ENCODE measurements at regions not wholly inside any gene's neighbourhood (a gene's known extent, or its start where the extent isn't known, plus 50 kb on each side); places are given as distances from the start of the nearest gene placed in this dataset.

DNA sequence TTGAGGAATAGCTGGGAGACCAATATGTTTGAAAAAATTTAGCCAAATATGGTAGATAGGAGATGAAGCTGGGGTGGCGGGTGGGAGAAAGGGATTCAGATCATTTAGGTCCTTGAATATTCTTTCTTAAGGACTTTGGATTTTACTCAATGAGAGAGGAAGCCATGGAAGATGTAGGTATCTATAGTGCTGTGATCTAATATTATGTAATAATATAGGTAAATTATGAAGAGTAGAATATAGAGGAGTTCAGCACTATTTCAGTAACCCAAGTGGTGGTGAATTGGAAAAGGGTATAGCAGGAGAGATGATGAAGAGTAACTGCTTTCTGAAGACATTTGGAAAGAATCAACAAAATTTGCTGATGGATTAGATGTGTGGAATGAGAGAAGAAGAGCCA, 417.6 kb downstream of the UTRN start:
- Histone ChIP-seq H3K9me3 (no peaks in the 10 kb centered on the region), H3K27me3 (replicated peaks; ENCODE audit: control insufficient read depth, insufficient read depth, low read length) (no peaks in the 10 kb centered on the region), H3K4me3 (ENCODE audit: low read depth, low read length) (no peak overlapping the region), H3K36me3 (ENCODE audit: control insufficient read depth, insufficient read depth, low read length) (no peaks in the 10 kb centered on the region), H3K4me1 (no peaks in the 10 kb centered on the region)
- intact Hi-C loops (cut with micrococcal nuclease; ENCODE audit: unreplicated experiment), result no loop called here
- BruUV-seq (replicated peaks), result no TSS peak
- no peaks in the 10 kb centered on the region for H3K27me3 Mint-ChIP-seq (ENCODE audit: insufficient read depth, unreplicated experiment)
- no peaks in the 10 kb centered on the region for H3K9me3 Mint-ChIP-seq (ENCODE audit: unreplicated experiment)
- H3K4me3 Mint-ChIP-seq (ENCODE audit: unreplicated experiment), result no peak overlapping the region
- ChIA-PET POLR2A (no interaction called here), CTCF (no interaction called here)
- peaks cover 13% of the 10 kb centered on the region for H3K36me3 Mint-ChIP-seq (ENCODE audit: insufficient read depth, unreplicated experiment)
- TF ChIP-seq, protein P1, sequence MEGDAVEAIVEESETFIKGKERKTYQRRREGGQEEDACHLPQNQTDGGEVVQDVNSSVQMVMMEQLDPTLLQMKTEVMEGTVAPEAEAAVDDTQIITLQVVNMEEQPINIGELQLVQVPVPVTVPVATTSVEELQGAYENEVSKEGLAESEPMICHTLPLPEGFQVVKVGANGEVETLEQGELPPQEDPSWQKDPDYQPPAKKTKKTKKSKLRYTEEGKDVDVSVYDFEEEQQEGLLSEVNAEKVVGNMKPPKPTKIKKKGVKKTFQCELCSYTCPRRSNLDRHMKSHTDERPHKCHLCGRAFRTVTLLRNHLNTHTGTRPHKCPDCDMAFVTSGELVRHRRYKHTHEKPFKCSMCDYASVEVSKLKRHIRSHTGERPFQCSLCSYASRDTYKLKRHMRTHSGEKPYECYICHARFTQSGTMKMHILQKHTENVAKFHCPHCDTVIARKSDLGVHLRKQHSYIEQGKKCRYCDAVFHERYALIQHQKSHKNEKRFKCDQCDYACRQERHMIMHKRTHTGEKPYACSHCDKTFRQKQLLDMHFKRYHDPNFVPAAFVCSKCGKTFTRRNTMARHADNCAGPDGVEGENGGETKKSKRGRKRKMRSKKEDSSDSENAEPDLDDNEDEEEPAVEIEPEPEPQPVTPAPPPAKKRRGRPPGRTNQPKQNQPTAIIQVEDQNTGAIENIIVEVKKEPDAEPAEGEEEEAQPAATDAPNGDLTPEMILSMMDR (IDR thresholded peaks at IDR 0.05; ENCODE audit: insufficient read depth in 1 of 2, low read depth in 1 of 2, low read length in 1 of 2, severe bottlenecking in 1 of 2, unreplicated experiment in 1 of 2), result no peak
- no peak for DNase-seq
- H3K4me1 Mint-ChIP-seq (ENCODE audit: low read depth, unreplicated experiment), result no peaks in the 10 kb centered on the region
- H3K27ac Mint-ChIP-seq (ENCODE audit: unreplicated experiment), result no peak overlapping the region

DNA sequence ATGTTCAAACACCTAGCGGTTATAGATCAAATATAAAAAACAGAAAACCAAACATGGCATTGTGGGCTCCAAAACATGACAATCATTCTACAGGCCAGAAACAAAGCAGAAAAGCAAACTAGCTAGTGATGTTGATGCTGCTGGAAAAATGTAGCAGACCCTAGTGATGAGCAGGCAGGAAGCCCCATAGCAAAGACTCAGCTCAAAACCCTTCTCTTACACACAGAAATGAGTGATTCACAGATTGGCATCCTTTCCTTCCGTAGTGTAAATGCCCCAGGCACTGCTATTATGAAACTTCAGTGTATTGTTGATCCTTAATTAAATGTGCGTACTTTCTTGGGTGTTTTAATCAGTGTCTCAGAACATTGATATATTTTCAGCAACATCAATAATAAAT, 425.1 kb downstream of the UTRN start:
- no peaks in the 10 kb centered on the region for H3K27me3 ChIP-seq (replicated peaks; ENCODE audit: control insufficient read depth, insufficient read depth, low read length)
- BruUV-seq (replicated peaks), result no TSS peak
- TF ChIP-seq, protein P1 (IDR thresholded peaks at IDR 0.05; ENCODE audit: insufficient read depth in 1 of 2, low read depth in 1 of 2, low read length in 1 of 2, severe bottlenecking in 1 of 2, unreplicated experiment in 1 of 2), result no peak
- no peaks in the 10 kb centered on the region for H3K9me3 ChIP-seq
- Mint-ChIP-seq H3K4me1 (ENCODE audit: low read depth, unreplicated experiment) (no peaks in the 10 kb centered on the region), H3K4me3 (ENCODE audit: unreplicated experiment) (no peak overlapping the region), H3K36me3 (ENCODE audit: insufficient read depth, unreplicated experiment) (peaks cover 19% of the 10 kb centered on the region), H3K27ac (ENCODE audit: unreplicated experiment) (no peak overlapping the region), H3K27me3 (ENCODE audit: insufficient read depth, unreplicated experiment) (no peaks in the 10 kb centered on the region), H3K9me3 (ENCODE audit: unreplicated experiment) (no peaks in the 10 kb centered on the region)
- intact Hi-C loops (cut with micrococcal nuclease; ENCODE audit: unreplicated experiment), result loop anchor here (5.0 kb wide), 1 partner anchor 123 kb away; no protein-coding TSS in a partner anchor
- CTCF ChIA-PET, result interaction anchor here (0.6 kb wide), 1 partner anchor 40 kb away, joined by 3 read pairs; no protein-coding TSS in a partner anchor
- H3K36me3 ChIP-seq (ENCODE audit: control insufficient read depth, insufficient read depth, low read length), result no peaks in the 10 kb centered on the region
- DNase-seq, result no peak
- no peak overlapping the region for H3K4me3 ChIP-seq (ENCODE audit: low read depth, low read length)
- POLR2A ChIA-PET, result no interaction called here
- no peaks in the 10 kb centered on the region for H3K4me1 ChIP-seq

DNA sequence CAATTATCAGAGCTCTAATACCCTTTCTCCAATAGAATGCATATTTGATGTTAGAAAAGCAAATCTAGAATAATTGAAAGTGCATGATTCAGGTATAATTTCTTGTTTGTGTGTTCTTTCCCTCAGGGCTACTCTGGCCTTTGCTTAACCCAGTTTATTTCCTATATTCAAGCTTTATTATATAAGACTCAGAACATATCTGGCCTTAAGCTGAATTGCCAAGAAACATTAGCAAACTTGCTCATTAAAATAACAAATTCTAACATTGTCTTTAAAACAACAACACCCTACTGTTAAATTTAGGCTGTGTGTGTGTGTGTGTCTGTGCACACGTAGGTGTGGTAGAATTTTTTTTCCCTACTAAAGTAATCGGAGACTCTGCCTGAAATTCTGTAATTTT, 426.5 kb downstream of the UTRN start:
- Mint-ChIP-seq H3K4me3 (ENCODE audit: unreplicated experiment) (no peak overlapping the region), H3K27ac (ENCODE audit: unreplicated experiment) (no peak overlapping the region), H3K9me3 (ENCODE audit: unreplicated experiment) (no peaks in the 10 kb centered on the region), H3K4me1 (ENCODE audit: low read depth, unreplicated experiment) (no peaks in the 10 kb centered on the region), H3K36me3 (ENCODE audit: insufficient read depth, unreplicated experiment) (peaks cover 19% of the 10 kb centered on the region), H3K27me3 (ENCODE audit: insufficient read depth, unreplicated experiment) (no peaks in the 10 kb centered on the region)
- Histone ChIP-seq H3K27me3 (replicated peaks; ENCODE audit: control insufficient read depth, insufficient read depth, low read length) (no peaks in the 10 kb centered on the region), H3K4me3 (ENCODE audit: low read depth, low read length) (no peak overlapping the region), H3K9me3 (no peaks in the 10 kb centered on the region), H3K4me1 (no peaks in the 10 kb centered on the region), H3K36me3 (ENCODE audit: control insufficient read depth, insufficient read depth, low read length) (no peaks in the 10 kb centered on the region)
- ChIA-PET POLR2A (no interaction called here), CTCF (no interaction called here)
- TF ChIP-seq, protein P1 (IDR thresholded peaks at IDR 0.05; ENCODE audit: insufficient read depth in 1 of 2, low read depth in 1 of 2, low read length in 1 of 2, severe bottlenecking in 1 of 2, unreplicated experiment in 1 of 2), result no peak
- intact Hi-C loops (cut with micrococcal nuclease; ENCODE audit: unreplicated experiment), result loop anchor here (5.0 kb wide), 1 partner anchor 124 kb away; no protein-coding TSS in a partner anchor
- BruUV-seq (replicated peaks), result no TSS peak
- DNase-seq, result no peak
